DOHH2 (cell line): ENCODE measurements at regions not wholly inside any gene's neighbourhood (a gene's known extent, or its start where the extent isn't known, plus 50 kb on each side); places are given as distances from the start of the nearest gene placed in this dataset.

Experiments
- H3F3A ChIP-seq: fragments of 200-600 bp; sonication (generic), shearing (Covaris generic); 2 replicates; pipeline ENCODE4 v1.6.0; 2016; ENCODE audit warnings: antibody characterized with exemption, mild to moderate bottlenecking; ENCODE audit not compliant: control insufficient read depth, insufficient read depth
- H3K27ac ChIP-seq: fragments of 200-600 bp; sonication (generic); 2 replicates; pipeline ENCODE4 v1.5.1; 2014; ENCODE audit warnings: low read depth, mild to moderate bottlenecking, low read length, moderate library complexity
- H3K27me3 ChIP-seq: fragments of 200-600 bp; sonication (generic); 2 replicates; pipeline ENCODE4 v1.6.1; 2014; ENCODE audit warnings: mild to moderate bottlenecking, low read length, mixed read lengths; ENCODE audit not compliant: control insufficient read depth
- H3K36me3 ChIP-seq: fragments of 200-600 bp; sonication (generic); 2 replicates; pipeline ENCODE4 v1.6.1; 2014; ENCODE audit warnings: mild to moderate bottlenecking, low read length, moderate library complexity, mixed read lengths; ENCODE audit not compliant: control insufficient read depth
- H3K4me1 ChIP-seq: fragments of 200-600 bp; sonication (generic); 2 replicates; pipeline ENCODE4 v1.6.1; 2014; ENCODE audit warnings: mild to moderate bottlenecking, low read length, mixed read lengths; ENCODE audit not compliant: control insufficient read depth
- H3K4me2 ChIP-seq: fragments of 200-600 bp; sonication (generic); 2 replicates; pipeline ENCODE4 v1.6.0; 2014; ENCODE audit warnings: mild to moderate bottlenecking, low read length, moderate library complexity
- H3K4me3 ChIP-seq: fragments of 200-600 bp; sonication (generic); 2 replicates; pipeline ENCODE4 v1.5.1; 2014; ENCODE audit warnings: mild to moderate bottlenecking, low read length, mixed read lengths
- H3K79me2 ChIP-seq: fragments of 200-600 bp; sonication (generic); 2 replicates; pipeline ENCODE4 v1.6.1; 2014; ENCODE audit warnings: mild to moderate bottlenecking, low read length, mixed read lengths; ENCODE audit not compliant: control insufficient read depth
- H3K9me2 ChIP-seq: fragments of 200-600 bp; sonication (generic); replicated peaks from 2 replicates; pipeline ENCODE4 v1.6.1; 2014; ENCODE audit warnings: mild to moderate bottlenecking, low read length, mixed read lengths; ENCODE audit not compliant: control insufficient read depth
- H3K9me3 ChIP-seq: fragments of 200-600 bp; sonication (generic); 2 replicates; pipeline ENCODE4 v1.6.1; 2014; ENCODE audit warnings: antibody characterized with exemption, low read length, mixed read lengths; ENCODE audit not compliant: control insufficient read depth, insufficient read depth
- H4K20me1 ChIP-seq: fragments of 200-600 bp; sonication (generic); 2 replicates; pipeline ENCODE4 v1.6.0; 2014; ENCODE audit warnings: low read depth, mild to moderate bottlenecking, antibody characterized with exemption, low read length, moderate library complexity; ENCODE audit not compliant: control insufficient read depth, insufficient read depth
- CTCF ChIP-seq: fragments of 200-600 bp; sonication (generic); IDR thresholded peaks from one replicate; pipeline ENCODE4 v1.5.1; 2014; ENCODE audit warnings: antibody characterized with exemption, mild to moderate bottlenecking, low read depth, low read length; ENCODE audit not compliant: poor library complexity, severe bottlenecking
- EZH2phosphoT487 ChIP-seq: fragments of 200-600 bp; sonication (generic); IDR thresholded peaks from 2 replicates; pipeline ENCODE4 v1.6.1; 2017; ENCODE audit warnings: borderline replicate concordance, mild to moderate bottlenecking, antibody characterized with exemption, low read length, moderate library complexity, mixed read lengths

DNA sequence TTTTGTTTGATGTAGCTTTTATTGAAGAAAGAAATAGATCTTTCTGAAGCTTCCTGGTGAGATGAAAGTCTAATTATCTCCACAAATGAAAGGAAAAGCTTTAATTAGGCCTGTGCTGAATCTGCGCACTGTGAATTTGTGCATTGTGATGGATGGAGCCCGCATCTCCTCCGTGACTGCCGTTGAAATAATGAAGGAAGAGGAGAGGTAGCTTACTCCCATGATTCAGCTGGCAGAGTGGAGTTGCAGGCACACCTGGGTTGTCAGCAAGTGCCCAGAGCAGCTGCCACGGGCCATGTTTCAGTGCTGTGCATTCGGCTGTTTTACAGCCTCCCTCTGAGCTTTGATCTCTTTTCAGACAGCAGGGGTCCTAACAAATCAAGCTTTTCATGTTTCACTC, 735.3 kb upstream of the TENM3 start:
- Histone ChIP-seq H3K36me3 (no peaks in the 10 kb centered on the region), H3K27ac (no peak overlapping the region), H3K9me2 (no peaks in the 10 kb centered on the region), H3K4me1 (no peaks in the 10 kb centered on the region), H3K27me3 (no peaks in the 10 kb centered on the region), H3F3A (no peaks in the 10 kb centered on the region), H3K4me3 (no peak overlapping the region), H3K4me2 (no peak overlapping the region), H3K9me3 (no peaks in the 10 kb centered on the region), H4K20me1 (no peaks in the 10 kb centered on the region), H3K79me2 (no peaks in the 10 kb centered on the region)
- TF ChIP-seq CTCF (no peak), EZH2phosphoT487 (no peak)

GRCh38 chr4:181508601-181509000, 734.6 kb upstream of the TENM3 start:
- Histone ChIP-seq H3K4me3 (no peak overlapping the region), H3K9me2 (no peaks in the 10 kb centered on the region), H3K36me3 (no peaks in the 10 kb centered on the region), H3K27me3 (no peaks in the 10 kb centered on the region), H4K20me1 (no peaks in the 10 kb centered on the region), H3K27ac (no peak overlapping the region), H3K9me3 (no peaks in the 10 kb centered on the region), H3K4me1 (no peaks in the 10 kb centered on the region), H3K79me2 (no peaks in the 10 kb centered on the region), H3F3A (no peaks in the 10 kb centered on the region), H3K4me2 (no peak overlapping the region)
- TF ChIP-seq CTCF (no peak), EZH2phosphoT487 (no peak)

- Histone ChIP-seq H3K27ac (no peak overlapping the region), H3K9me3 (no peaks in the 10 kb centered on the region), H3K36me3 (no peaks in the 10 kb centered on the region), H3K4me1 (no peaks in the 10 kb centered on the region), H4K20me1 (no peaks in the 10 kb centered on the region), H3K4me2 (no peak overlapping the region), H3F3A (no peaks in the 10 kb centered on the region), H3K4me3 (no peak overlapping the region), H3K79me2 (no peaks in the 10 kb centered on the region), H3K27me3 (no peaks in the 10 kb centered on the region), H3K9me2 (no peaks in the 10 kb centered on the region)
- TF ChIP-seq EZH2phosphoT487: no peak
- TF ChIP-seq CTCF: no peak
Observed at GRCh38 chr4:181509073-181509472, 734.1 kb upstream of the TENM3 start.

DNA sequence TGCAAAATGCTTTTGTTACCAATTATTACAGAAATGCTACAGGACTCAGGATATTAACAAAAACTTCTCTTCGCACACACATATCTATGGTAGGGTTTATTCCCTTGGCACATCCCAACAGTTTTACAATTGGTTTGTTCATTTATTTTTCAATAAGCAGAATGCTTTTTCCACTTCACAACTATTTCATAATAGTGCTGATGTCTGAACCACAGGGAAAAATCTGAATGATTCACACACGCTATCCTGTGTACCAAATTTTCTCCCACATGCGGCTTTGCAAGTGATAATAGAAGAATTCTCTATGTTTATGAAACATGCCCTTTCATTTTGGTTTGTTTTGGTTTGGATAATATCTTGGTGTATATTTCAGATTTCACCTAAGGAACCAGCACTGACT, 725.7 kb upstream of the TENM3 start:
- no peaks in the 10 kb centered on the region for H3K27me3 ChIP-seq
- no peaks in the 10 kb centered on the region for H3K9me3 ChIP-seq
- H3K36me3 ChIP-seq: no peaks in the 10 kb centered on the region
- TF ChIP-seq CTCF (no peak), EZH2phosphoT487 (no peak)
- no peaks in the 10 kb centered on the region for H3F3A ChIP-seq
- H3K4me1 ChIP-seq: no peaks in the 10 kb centered on the region
- H3K9me2 ChIP-seq: no peaks in the 10 kb centered on the region
- no peak overlapping the region for H3K4me3 ChIP-seq
- no peak overlapping the region for H3K27ac ChIP-seq
- no peaks in the 10 kb centered on the region for H3K79me2 ChIP-seq
- H3K4me2 ChIP-seq: no peak overlapping the region
- H4K20me1 ChIP-seq: no peaks in the 10 kb centered on the region
